ENCODE measurements at regions not wholly inside any gene's neighbourhood (a gene's known extent, or its start where the extent isn't known, plus 50 kb on each side); places are given as distances from the start of the nearest gene placed in this dataset.
"Not testable (repeated sequence)": the region's sequence is repeated elsewhere in the genome, so short reads cannot be mapped to it uniquely, and the experiment has no call there.

- DNase-seq (no peak), ATAC-seq (ENCODE audit: low read depth) (no peak)
- Histone ChIP-seq H3K9ac (ENCODE audit: low read length) (no peak overlapping the region), H4K20me1 (ENCODE audit: control insufficient read depth, insufficient read depth, low read length, poor library complexity, severe bottlenecking) (no peaks in the 10 kb centered on the region), H3K9me3 (ENCODE audit: control extremely low read depth in 1 of 3, control insufficient read depth in 2 of 3, insufficient read depth in 1 of 3, low read length in 2 of 3) (no peaks in the 10 kb centered on the region), H3K4me3 (ENCODE audit: control extremely low read depth in 1 of 5, extremely low read depth in 1 of 5, insufficient read depth in 1 of 5, low read depth in 2 of 5, low read length in 4 of 5) (no peak overlapping the region), H3K4me2 (replicated peaks; ENCODE audit: low read depth, low read length, poor library complexity, severe bottlenecking) (no peak overlapping the region), H3K27ac (ENCODE audit: low read length in 2 of 2) (no peak overlapping the region), H3K4me1 (ENCODE audit: control insufficient read depth in 2 of 2, insufficient read depth in 2 of 2, low read length in 2 of 2) (no peaks in the 10 kb centered on the region), H3K27me3 (replicated peaks in 1 of 4; ENCODE audit: control extremely low read depth in 1 of 4, control insufficient read depth in 3 of 4, insufficient read depth in 4 of 4, low read length in 3 of 4) (no peaks in the 10 kb centered on the region), H3K36me3 (replicated peaks in 1 of 2; ENCODE audit: control extremely low read depth in 1 of 2, control insufficient read depth in 1 of 2, extremely low read depth in 1 of 2, insufficient read depth in 2 of 2, low read length in 1 of 2) (no peaks in the 10 kb centered on the region), H2AFZ (ENCODE audit: insufficient read depth, low read depth, low read length, poor library complexity, severe bottlenecking) (no peak overlapping the region), H3K79me2 (ENCODE audit: control insufficient read depth, insufficient read depth, low read length) (no peaks in the 10 kb centered on the region)
- ChIA-PET CTCF (no interaction called here), POLR2A (no interaction called here)
- Mint-ChIP-seq H3K27me3 (no peaks in the 10 kb centered on the region), H3K27ac (no peak overlapping the region), H3K9me3 (ENCODE audit: insufficient read depth) (no peaks in the 10 kb centered on the region), H3K4me1 (peaks cover 3% of the 10 kb centered on the region), H3K4me3 (no peak overlapping the region)
- TF ChIP-seq CTCF (IDR thresholded peaks at IDR 0.05) = no peak
- no peak for TF ChIP-seq EZH2 (IDR thresholded peaks at IDR 0.05; ENCODE audit: borderline replicate concordance, insufficient read depth, low read depth, low read length, poor library complexity, severe bottlenecking)
- no CpG with 5 or more reads among the region's 4 CpGs for WGBS (ENCODE audit: insufficient coverage)
- intact Hi-C loops (cut with micrococcal nuclease) = no loop called here
Observed at GRCh38 chr2:59824314-59824713, 729.1 kb downstream of the BCL11A start.

DNA sequence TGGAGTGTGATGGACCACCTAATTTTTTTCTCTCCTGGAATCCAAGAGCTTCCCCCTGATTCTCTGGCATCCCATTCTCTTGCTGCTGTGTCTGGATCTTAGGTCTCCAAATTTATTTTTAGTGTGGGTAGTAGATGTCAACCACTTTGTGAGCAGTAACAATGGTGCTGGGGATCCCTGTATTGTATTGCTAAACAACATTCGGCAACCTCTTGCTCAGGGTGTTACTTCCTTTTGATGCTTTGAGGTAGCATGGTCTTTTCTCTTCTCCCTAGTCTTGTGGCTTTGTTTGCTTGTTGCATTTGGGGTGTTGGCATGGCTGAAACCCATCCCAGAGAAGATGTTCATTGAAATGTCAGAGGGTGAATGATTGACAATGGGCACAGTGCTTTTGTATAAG, 737.4 kb downstream of the BCL11A start:
- no peak overlapping the region for H3K9ac ChIP-seq (ENCODE audit: low read length)
- no peaks in the 10 kb centered on the region for H3K36me3 ChIP-seq (replicated peaks in 1 of 2; ENCODE audit: control extremely low read depth in 1 of 2, control insufficient read depth in 1 of 2, extremely low read depth in 1 of 2, insufficient read depth in 2 of 2, low read length in 1 of 2)
- H4K20me1 ChIP-seq (ENCODE audit: control insufficient read depth, insufficient read depth, low read length, poor library complexity, severe bottlenecking) = no peaks in the 10 kb centered on the region
- H3K9me3 ChIP-seq (ENCODE audit: control extremely low read depth in 1 of 3, control insufficient read depth in 2 of 3, insufficient read depth in 1 of 3, low read length in 2 of 3) = no peaks in the 10 kb centered on the region
- no peak overlapping the region for H3K27ac ChIP-seq (ENCODE audit: low read length in 2 of 2)
- H2AFZ ChIP-seq (ENCODE audit: insufficient read depth, low read depth, low read length, poor library complexity, severe bottlenecking) = no peak overlapping the region
- no peak overlapping the region for H3K4me3 ChIP-seq (ENCODE audit: control extremely low read depth in 1 of 5, extremely low read depth in 1 of 5, insufficient read depth in 1 of 5, low read depth in 2 of 5, low read length in 4 of 5)
- H3K27me3 ChIP-seq (replicated peaks in 1 of 4; ENCODE audit: control extremely low read depth in 1 of 4, control insufficient read depth in 3 of 4, insufficient read depth in 4 of 4, low read length in 3 of 4) = no peaks in the 10 kb centered on the region
- H3K4me1 Mint-ChIP-seq = no peaks in the 10 kb centered on the region
- H3K9me3 Mint-ChIP-seq (ENCODE audit: insufficient read depth) = no peaks in the 10 kb centered on the region
- no CpG with 5 or more reads among the region's 1 CpG for WGBS (ENCODE audit: insufficient coverage)
- H3K27ac Mint-ChIP-seq = no peak overlapping the region
- DNase-seq (no peak), ATAC-seq (ENCODE audit: low read depth) (no peak)
- no peaks in the 10 kb centered on the region for H3K4me1 ChIP-seq (ENCODE audit: control insufficient read depth in 2 of 2, insufficient read depth in 2 of 2, low read length in 2 of 2)
- no peaks in the 10 kb centered on the region for H3K79me2 ChIP-seq (ENCODE audit: control insufficient read depth, insufficient read depth, low read length)
- intact Hi-C loops (cut with micrococcal nuclease) = no loop called here
- no peak for TF ChIP-seq EZH2 (IDR thresholded peaks at IDR 0.05; ENCODE audit: borderline replicate concordance, insufficient read depth, low read depth, low read length, poor library complexity, severe bottlenecking)
- TF ChIP-seq CTCF (IDR thresholded peaks at IDR 0.05) = no peak
- H3K4me2 ChIP-seq (replicated peaks; ENCODE audit: low read depth, low read length, poor library complexity, severe bottlenecking) = no peak overlapping the region
- no peak overlapping the region for H3K4me3 Mint-ChIP-seq
- CTCF ChIA-PET = no interaction called here
- H3K27me3 Mint-ChIP-seq = peaks cover 17% of the 10 kb centered on the region
- POLR2A ChIA-PET = no interaction called here

- H3K4me1 Mint-ChIP-seq; H3K9ac ChIP-seq (ENCODE audit: low read length); H3K9me3 ChIP-seq (ENCODE audit: control extremely low read depth in 1 of 3, control insufficient read depth in 2 of 3, insufficient read depth in 1 of 3, low read length in 2 of 3); DNase-seq; H3K4me1 ChIP-seq (ENCODE audit: control insufficient read depth in 2 of 2, insufficient read depth in 2 of 2, low read length in 2 of 2); H3K79me2 ChIP-seq (ENCODE audit: control insufficient read depth, insufficient read depth, low read length); H3K27me3 ChIP-seq (replicated peaks in 1 of 4; ENCODE audit: control extremely low read depth in 1 of 4, control insufficient read depth in 3 of 4, insufficient read depth in 4 of 4, low read length in 3 of 4); ATAC-seq (ENCODE audit: low read depth); H3K27ac ChIP-seq (ENCODE audit: low read length in 2 of 2); H2AFZ ChIP-seq (ENCODE audit: insufficient read depth, low read depth, low read length, poor library complexity, severe bottlenecking); H4K20me1 ChIP-seq (ENCODE audit: control insufficient read depth, insufficient read depth, low read length, poor library complexity, severe bottlenecking); H3K4me3 ChIP-seq (ENCODE audit: control extremely low read depth in 1 of 5, extremely low read depth in 1 of 5, insufficient read depth in 1 of 5, low read depth in 2 of 5, low read length in 4 of 5); H3K9me3 Mint-ChIP-seq (ENCODE audit: insufficient read depth); H3K36me3 ChIP-seq (replicated peaks in 1 of 2; ENCODE audit: control extremely low read depth in 1 of 2, control insufficient read depth in 1 of 2, extremely low read depth in 1 of 2, insufficient read depth in 2 of 2, low read length in 1 of 2); POLR2A ChIA-PET; CTCF ChIA-PET; H3K27ac Mint-ChIP-seq; H3K4me2 ChIP-seq (replicated peaks; ENCODE audit: low read depth, low read length, poor library complexity, severe bottlenecking); H3K4me3 Mint-ChIP-seq; intact Hi-C loops (cut with micrococcal nuclease): not testable (repeated sequence)
- peaks cover 13% of the 10 kb centered on the region for H3K27me3 Mint-ChIP-seq
- 100% methylated on average over 1 of the region's 2 CpGs for WGBS (ENCODE audit: insufficient coverage)
Observed at GRCh38 chr2:59810283-59810682, 743.2 kb downstream of the BCL11A start.
